Panc1 (cell line): ENCODE measurements at regions not wholly inside any gene's neighbourhood (a gene's known extent, or its start where the extent isn't known, plus 50 kb on each side); places are given as distances from the start of the nearest gene placed in this dataset.

Experiments used
- ATAC-seq: fragments of 200-7000 bp; cut with Tn5 transposase; 2 replicates; pipeline ENCODE4 v1.9.1; 2020; ENCODE audit warnings: mild to moderate bottlenecking, moderate library complexity
- BruUV-seq: library from RNA; stranded (reverse); fragments of 400-500 nt; replicated peaks from 2 replicates; lab custom pipeline; 2021; lab: Mats Ljungman, UMichigan
- CTCF ChIA-PET: fragments of 300-600 bp; sonication (Branson Sonifier 250); formaldehyde crosslinking; loops from one replicate; lab custom pipeline; 2022; ENCODE audit warnings: antibody characterized with exemption; lab: Charles Lee
- POLR2A ChIA-PET: fragments of 300-600 bp; sonication (Branson Sonifier 250); formaldehyde crosslinking; loops from one replicate; lab custom pipeline; 2022; ENCODE audit warnings: antibody characterized with exemption; lab: Charles Lee
- DNase-seq: peaks from one replicate; pipeline ENCODE4 v3.0.0-alpha.2; 2010; ENCODE audit warnings: low read depth, low spot score
- H3K27ac ChIP-seq: 2 replicates; pipeline ENCODE4 v1.5.1; 2011; ENCODE audit warnings: mild to moderate bottlenecking, low read length, inconsistent platforms
- H3K27me3 ChIP-seq: fragments of 200-500 bp; sonication (Bioruptor generic); 2 replicates; pipeline ENCODE4 v1.6.0; 2014; ENCODE audit warnings: low read length, inconsistent platforms; ENCODE audit not compliant: control insufficient read depth, insufficient read depth
- H3K36me3 ChIP-seq: fragments of 200-500 bp; sonication (Bioruptor generic); 2 replicates; pipeline ENCODE4 v1.5.1; 2014; ENCODE audit warnings: inconsistent platforms, mild to moderate bottlenecking, low read length, moderate library complexity; ENCODE audit not compliant: control insufficient read depth, insufficient read depth
- H3K4me1 ChIP-seq: 2 replicates; pipeline ENCODE4 v1.5.1; 2011; ENCODE audit warnings: inconsistent platforms, mild to moderate bottlenecking, low read length, moderate library complexity; ENCODE audit not compliant: control insufficient read depth, insufficient read depth
- H3K4me3 ChIP-seq, 2 experiments: 2 replicates each; pipeline ENCODE4 v1.5.1; 2011 to 2012; ENCODE audit warnings: low read depth in 2 of 2, low read length in 2 of 2, mild to moderate bottlenecking in 2 of 2, inconsistent platforms in 1 of 2, moderate library complexity in 1 of 2
- H3K9me3 ChIP-seq: fragments of 200-500 bp; sonication (Bioruptor generic); 2 replicates; pipeline ENCODE4 v1.5.1; 2014; ENCODE audit warnings: low read depth, mild to moderate bottlenecking, inconsistent platforms, low read length, moderate library complexity; ENCODE audit not compliant: control insufficient read depth, insufficient read depth
- POLR2AphosphoS5 ChIP-seq: IDR thresholded peaks from 2 replicates; pipeline ENCODE4 v1.6.1; 2012; ENCODE audit warnings: mild to moderate bottlenecking, low read depth, low read length, moderate library complexity
- SIN3A ChIP-seq: IDR thresholded peaks from 2 replicates; pipeline ENCODE4 v1.6.1; 2012; ENCODE audit warnings: low read depth, mild to moderate bottlenecking, low read length, moderate library complexity, borderline replicate concordance; ENCODE audit not compliant: insufficient read depth
- TCF7L2 ChIP-seq: IDR thresholded peaks from 2 replicates; pipeline ENCODE4 v1.6.1; 2011; ENCODE audit warnings: mild to moderate bottlenecking, low read depth, low read length, inconsistent platforms
- in situ Hi-C: cut with HindIII; loops from 2 replicates; pipeline ENCODE4 v1.10.0; 2016; ENCODE audit warnings: low sequenced_read_pairs, low pct_unique_long_range_greater_than_20kb
- intact Hi-C: fragments of 100-400 bp; cut with micrococcal nuclease; formaldehyde crosslinking; loops from one replicate; pipeline ENCODE4 v1.10.0; 2022; ENCODE audit not compliant: unreplicated experiment
- TF ChIP-seq, protein P1 (sequence below), 2 experiments: IDR thresholded peaks; 2 replicates each; pipeline ENCODE4 v1.6.1; 2011 to 2012; ENCODE audit warnings: low read depth in 2 of 2, control low read depth in 1 of 2, low read length in 1 of 2, mild to moderate bottlenecking in 1 of 2, moderate library complexity in 1 of 2; ENCODE audit not compliant: insufficient read depth in 1 of 2
- TF ChIP-seq, protein P2 (sequence below): fragments of 450-650 bp; IDR thresholded peaks from 2 replicates; pipeline ENCODE4 v1.5.1; 2017; ENCODE audit warnings: mild to moderate bottlenecking

DNA sequence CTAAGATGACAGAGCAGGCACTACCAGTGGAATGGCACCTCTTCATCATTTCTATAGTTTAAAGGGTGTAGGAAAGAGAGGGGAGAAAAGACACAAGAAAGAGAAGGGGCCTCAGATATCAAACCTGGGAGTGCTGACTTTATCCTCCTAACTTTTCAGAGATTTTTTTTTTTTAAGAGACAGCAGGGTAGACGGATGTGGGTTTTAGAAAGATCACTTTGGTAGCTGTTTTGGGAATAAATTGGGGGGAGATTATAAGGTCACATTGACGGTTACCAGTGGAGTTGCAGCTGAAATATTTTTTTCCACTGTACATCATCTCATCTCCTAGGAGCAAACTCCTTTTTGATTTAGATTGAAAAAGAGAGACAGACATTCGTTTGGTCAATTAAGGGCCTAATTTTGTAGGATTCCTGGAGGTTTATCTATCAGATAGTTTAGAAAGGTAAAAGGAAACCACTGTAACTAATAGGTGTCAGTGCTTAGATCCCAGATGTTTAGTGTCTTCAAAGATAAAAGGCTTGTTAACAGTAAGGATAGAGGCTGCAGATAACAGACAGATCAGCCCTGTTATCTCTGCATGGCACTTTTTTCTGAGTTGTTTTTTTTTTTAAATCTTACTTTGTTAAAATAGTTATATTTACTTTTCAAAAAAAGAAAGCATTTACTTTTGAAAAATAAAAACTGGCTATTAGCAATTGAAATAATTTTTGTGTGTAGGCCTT is 1057.0 kb downstream of the IGSF11 start:
- H3K27ac ChIP-seq: no peak overlapping the region
- H3K27me3 ChIP-seq: no peaks in the 10 kb centered on the region
- ATAC-seq (no peak), DNase-seq (no peak)
- no peak for TF ChIP-seq SIN3A
- TF ChIP-seq TCF7L2: no peak
- TF ChIP-seq, protein P1, sequence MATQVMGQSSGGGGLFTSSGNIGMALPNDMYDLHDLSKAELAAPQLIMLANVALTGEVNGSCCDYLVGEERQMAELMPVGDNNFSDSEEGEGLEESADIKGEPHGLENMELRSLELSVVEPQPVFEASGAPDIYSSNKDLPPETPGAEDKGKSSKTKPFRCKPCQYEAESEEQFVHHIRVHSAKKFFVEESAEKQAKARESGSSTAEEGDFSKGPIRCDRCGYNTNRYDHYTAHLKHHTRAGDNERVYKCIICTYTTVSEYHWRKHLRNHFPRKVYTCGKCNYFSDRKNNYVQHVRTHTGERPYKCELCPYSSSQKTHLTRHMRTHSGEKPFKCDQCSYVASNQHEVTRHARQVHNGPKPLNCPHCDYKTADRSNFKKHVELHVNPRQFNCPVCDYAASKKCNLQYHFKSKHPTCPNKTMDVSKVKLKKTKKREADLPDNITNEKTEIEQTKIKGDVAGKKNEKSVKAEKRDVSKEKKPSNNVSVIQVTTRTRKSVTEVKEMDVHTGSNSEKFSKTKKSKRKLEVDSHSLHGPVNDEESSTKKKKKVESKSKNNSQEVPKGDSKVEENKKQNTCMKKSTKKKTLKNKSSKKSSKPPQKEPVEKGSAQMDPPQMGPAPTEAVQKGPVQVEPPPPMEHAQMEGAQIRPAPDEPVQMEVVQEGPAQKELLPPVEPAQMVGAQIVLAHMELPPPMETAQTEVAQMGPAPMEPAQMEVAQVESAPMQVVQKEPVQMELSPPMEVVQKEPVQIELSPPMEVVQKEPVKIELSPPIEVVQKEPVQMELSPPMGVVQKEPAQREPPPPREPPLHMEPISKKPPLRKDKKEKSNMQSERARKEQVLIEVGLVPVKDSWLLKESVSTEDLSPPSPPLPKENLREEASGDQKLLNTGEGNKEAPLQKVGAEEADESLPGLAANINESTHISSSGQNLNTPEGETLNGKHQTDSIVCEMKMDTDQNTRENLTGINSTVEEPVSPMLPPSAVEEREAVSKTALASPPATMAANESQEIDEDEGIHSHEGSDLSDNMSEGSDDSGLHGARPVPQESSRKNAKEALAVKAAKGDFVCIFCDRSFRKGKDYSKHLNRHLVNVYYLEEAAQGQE (IDR thresholded peaks at IDR 0.05; ENCODE audit: insufficient read depth in 1 of 2, low read depth in 2 of 2, low read length in 1 of 2): no peak
- TF ChIP-seq POLR2AphosphoS5: no peak
- TF ChIP-seq, protein P2, sequence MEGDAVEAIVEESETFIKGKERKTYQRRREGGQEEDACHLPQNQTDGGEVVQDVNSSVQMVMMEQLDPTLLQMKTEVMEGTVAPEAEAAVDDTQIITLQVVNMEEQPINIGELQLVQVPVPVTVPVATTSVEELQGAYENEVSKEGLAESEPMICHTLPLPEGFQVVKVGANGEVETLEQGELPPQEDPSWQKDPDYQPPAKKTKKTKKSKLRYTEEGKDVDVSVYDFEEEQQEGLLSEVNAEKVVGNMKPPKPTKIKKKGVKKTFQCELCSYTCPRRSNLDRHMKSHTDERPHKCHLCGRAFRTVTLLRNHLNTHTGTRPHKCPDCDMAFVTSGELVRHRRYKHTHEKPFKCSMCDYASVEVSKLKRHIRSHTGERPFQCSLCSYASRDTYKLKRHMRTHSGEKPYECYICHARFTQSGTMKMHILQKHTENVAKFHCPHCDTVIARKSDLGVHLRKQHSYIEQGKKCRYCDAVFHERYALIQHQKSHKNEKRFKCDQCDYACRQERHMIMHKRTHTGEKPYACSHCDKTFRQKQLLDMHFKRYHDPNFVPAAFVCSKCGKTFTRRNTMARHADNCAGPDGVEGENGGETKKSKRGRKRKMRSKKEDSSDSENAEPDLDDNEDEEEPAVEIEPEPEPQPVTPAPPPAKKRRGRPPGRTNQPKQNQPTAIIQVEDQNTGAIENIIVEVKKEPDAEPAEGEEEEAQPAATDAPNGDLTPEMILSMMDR: no peak
- ChIA-PET CTCF (interaction anchor here (0.6 kb wide), 1 partner anchor 1032 kb away, joined by 3 read pairs; no protein-coding TSS in a partner anchor), POLR2A (no interaction called here)
- no peak overlapping the region for H3K4me3 ChIP-seq
- intact Hi-C loops (no loop called here), in situ Hi-C loops (no loop called here)
- no peaks in the 10 kb centered on the region for H3K4me1 ChIP-seq
- no peaks in the 10 kb centered on the region for H3K9me3 ChIP-seq
- no TSS peak for BruUV-seq
- no peaks in the 10 kb centered on the region for H3K36me3 ChIP-seq

DNA sequence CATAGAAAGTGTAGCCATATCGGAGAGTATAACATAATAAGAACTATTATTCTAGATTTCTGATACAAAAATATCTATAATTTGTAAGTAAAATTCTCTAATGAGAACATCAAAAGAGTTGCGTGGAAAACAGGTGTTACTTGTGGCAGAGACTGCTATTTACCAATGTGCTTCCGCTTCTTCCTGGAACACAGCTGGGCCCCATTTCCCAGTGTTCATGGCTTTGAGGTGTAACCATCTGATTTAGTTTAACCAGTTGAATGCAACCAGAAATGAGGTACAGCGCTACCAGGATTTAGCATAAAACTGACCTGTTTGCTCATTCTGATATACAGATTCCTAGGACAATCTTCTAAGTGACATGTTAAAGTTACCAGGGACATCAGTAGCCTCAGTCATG is 1055.2 kb downstream of the IGSF11 start:
- ChIA-PET POLR2A (no interaction called here), CTCF (no interaction called here)
- H3K27ac ChIP-seq: no peak overlapping the region
- intact Hi-C loops: no loop called here
- TF ChIP-seq, protein P2: no peak
- TF ChIP-seq POLR2AphosphoS5: no peak
- TF ChIP-seq, protein P1 (IDR thresholded peaks at IDR 0.05; ENCODE audit: insufficient read depth in 1 of 2, low read depth in 2 of 2, low read length in 1 of 2): no peak
- TF ChIP-seq SIN3A: no peak
- no peak for TF ChIP-seq TCF7L2
- H3K27me3 ChIP-seq: no peaks in the 10 kb centered on the region
- in situ Hi-C loops: no loop called here
- no peak for ATAC-seq
- H3K36me3 ChIP-seq: no peaks in the 10 kb centered on the region; the same call in 1 of the 2 replicates
- BruUV-seq: no TSS peak
- H3K4me3 ChIP-seq: no peak overlapping the region
- H3K9me3 ChIP-seq: no peaks in the 10 kb centered on the region
- no peak for DNase-seq
- no peaks in the 10 kb centered on the region for H3K4me1 ChIP-seq
